ENCODE measurements at regions not wholly inside any gene's neighbourhood (a gene's known extent, or its start where the extent isn't known, plus 50 kb on each side); places are given as distances from the start of the nearest gene placed in this dataset.

DNA sequence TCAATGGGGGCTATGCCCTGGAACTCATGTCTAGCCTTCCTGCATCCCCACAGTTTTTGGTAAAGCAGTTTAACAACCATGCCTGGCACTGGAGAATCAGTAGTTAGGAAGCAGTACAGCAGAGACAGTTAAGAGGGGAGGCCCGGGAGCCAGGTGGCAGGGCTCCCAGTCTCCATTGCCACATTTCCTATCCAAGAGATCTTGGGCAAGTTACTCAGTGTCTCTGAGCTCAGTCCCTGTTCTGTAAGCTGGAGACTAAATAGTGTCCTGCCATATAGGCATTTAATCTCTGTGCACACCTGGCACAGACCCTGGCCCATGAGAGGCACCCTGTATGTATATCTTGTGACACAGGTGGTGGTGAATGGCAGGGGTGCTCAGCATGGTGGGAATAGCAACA is 156.1 kb upstream of the EOLA2 start:
- TF ChIP-seq, protein P1, sequence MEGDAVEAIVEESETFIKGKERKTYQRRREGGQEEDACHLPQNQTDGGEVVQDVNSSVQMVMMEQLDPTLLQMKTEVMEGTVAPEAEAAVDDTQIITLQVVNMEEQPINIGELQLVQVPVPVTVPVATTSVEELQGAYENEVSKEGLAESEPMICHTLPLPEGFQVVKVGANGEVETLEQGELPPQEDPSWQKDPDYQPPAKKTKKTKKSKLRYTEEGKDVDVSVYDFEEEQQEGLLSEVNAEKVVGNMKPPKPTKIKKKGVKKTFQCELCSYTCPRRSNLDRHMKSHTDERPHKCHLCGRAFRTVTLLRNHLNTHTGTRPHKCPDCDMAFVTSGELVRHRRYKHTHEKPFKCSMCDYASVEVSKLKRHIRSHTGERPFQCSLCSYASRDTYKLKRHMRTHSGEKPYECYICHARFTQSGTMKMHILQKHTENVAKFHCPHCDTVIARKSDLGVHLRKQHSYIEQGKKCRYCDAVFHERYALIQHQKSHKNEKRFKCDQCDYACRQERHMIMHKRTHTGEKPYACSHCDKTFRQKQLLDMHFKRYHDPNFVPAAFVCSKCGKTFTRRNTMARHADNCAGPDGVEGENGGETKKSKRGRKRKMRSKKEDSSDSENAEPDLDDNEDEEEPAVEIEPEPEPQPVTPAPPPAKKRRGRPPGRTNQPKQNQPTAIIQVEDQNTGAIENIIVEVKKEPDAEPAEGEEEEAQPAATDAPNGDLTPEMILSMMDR (IDR thresholded peaks at IDR 0.05) = no peak
- TF ChIP-seq SIN3A (IDR thresholded peaks at IDR 0.05; ENCODE audit: borderline replicate concordance, insufficient read depth, low read depth, low read length) = no peak
- no peak for TF ChIP-seq POLR2AphosphoS5 (IDR thresholded peaks at IDR 0.05; ENCODE audit: low read depth, low read length)
- TF ChIP-seq, protein P2, sequence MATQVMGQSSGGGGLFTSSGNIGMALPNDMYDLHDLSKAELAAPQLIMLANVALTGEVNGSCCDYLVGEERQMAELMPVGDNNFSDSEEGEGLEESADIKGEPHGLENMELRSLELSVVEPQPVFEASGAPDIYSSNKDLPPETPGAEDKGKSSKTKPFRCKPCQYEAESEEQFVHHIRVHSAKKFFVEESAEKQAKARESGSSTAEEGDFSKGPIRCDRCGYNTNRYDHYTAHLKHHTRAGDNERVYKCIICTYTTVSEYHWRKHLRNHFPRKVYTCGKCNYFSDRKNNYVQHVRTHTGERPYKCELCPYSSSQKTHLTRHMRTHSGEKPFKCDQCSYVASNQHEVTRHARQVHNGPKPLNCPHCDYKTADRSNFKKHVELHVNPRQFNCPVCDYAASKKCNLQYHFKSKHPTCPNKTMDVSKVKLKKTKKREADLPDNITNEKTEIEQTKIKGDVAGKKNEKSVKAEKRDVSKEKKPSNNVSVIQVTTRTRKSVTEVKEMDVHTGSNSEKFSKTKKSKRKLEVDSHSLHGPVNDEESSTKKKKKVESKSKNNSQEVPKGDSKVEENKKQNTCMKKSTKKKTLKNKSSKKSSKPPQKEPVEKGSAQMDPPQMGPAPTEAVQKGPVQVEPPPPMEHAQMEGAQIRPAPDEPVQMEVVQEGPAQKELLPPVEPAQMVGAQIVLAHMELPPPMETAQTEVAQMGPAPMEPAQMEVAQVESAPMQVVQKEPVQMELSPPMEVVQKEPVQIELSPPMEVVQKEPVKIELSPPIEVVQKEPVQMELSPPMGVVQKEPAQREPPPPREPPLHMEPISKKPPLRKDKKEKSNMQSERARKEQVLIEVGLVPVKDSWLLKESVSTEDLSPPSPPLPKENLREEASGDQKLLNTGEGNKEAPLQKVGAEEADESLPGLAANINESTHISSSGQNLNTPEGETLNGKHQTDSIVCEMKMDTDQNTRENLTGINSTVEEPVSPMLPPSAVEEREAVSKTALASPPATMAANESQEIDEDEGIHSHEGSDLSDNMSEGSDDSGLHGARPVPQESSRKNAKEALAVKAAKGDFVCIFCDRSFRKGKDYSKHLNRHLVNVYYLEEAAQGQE (IDR thresholded peaks at IDR 0.05; ENCODE audit: insufficient read depth in 1 of 2, low read depth in 2 of 2, low read length in 1 of 2) = no peak

Data from Panc1 (cell line).